AG09309 (cell line): ENCODE measurements at regions not wholly inside any gene's neighbourhood (a gene's known extent, or its start where the extent isn't known, plus 50 kb on each side); places are given as distances from the start of the nearest gene placed in this dataset.
"Not testable (repeated sequence)": the region's sequence is repeated elsewhere in the genome, so short reads cannot be mapped to it uniquely, and the experiment has no call there.

Experiments
- DNase-seq: peaks from one replicate; pipeline ENCODE4 v3.0.0-alpha.2; 2010; ENCODE audit warnings: low read depth
- H3K4me3 ChIP-seq: 2 replicates; pipeline ENCODE4 v1.5.1; 2011; ENCODE audit warnings: mild to moderate bottlenecking, low read depth, low read length, moderate library complexity; ENCODE audit not compliant: control insufficient read depth
- CTCF ChIP-seq: IDR thresholded peaks from 2 replicates; pipeline ENCODE4 v1.5.1; 2011; ENCODE audit warnings: mild to moderate bottlenecking, low read depth, low read length, inconsistent platforms; ENCODE audit not compliant: insufficient read depth, control insufficient read depth; ENCODE audit errors: missing control alignments

GRCh38 chr5:164235300-164235891 is 730.0 kb downstream of the MAT2B start:
- no peak for TF ChIP-seq CTCF
- H3K4me3 ChIP-seq = no peak overlapping the region
- peak; percentile 14 for DNase-seq

- TF ChIP-seq CTCF = no peak
- no peak for DNase-seq
- H3K4me3 ChIP-seq = no peak overlapping the region
Observed at GRCh38 chr5:164237486-164237885, 732.1 kb downstream of the MAT2B start.

GRCh38 chr5:164251781-164252180 is 746.4 kb downstream of the MAT2B start:
- not testable (repeated sequence) for H3K4me3 ChIP-seq, DNase-seq

- TF ChIP-seq CTCF = no peak
- DNase-seq = no peak
- no peak overlapping the region for H3K4me3 ChIP-seq
Observed at GRCh38 chr5:164253764-164254163, 748.3 kb downstream of the MAT2B start.

GRCh38 chr5:164255598-164256213 is 750.3 kb downstream of the MAT2B start:
- no peak for DNase-seq
- no peak for TF ChIP-seq CTCF

GRCh38 chr5:164256351-164256750 is 750.9 kb downstream of the MAT2B start:
- no peak overlapping the region for H3K4me3 ChIP-seq
- no peak for TF ChIP-seq CTCF
- no peak for DNase-seq

More at GRCh38 chr5:164255598-164256213, 750.3 kb downstream of the MAT2B start:
- H3K4me3 ChIP-seq = no peak overlapping the region

- no peak for DNase-seq
- TF ChIP-seq CTCF = no peak
- no peak overlapping the region for H3K4me3 ChIP-seq
Observed at GRCh38 chr5:164256954-164257353, 751.5 kb downstream of the MAT2B start.
